Stimulated activated naive CD8-positive, alpha-beta T cell treated with anti-CD3 and anti-CD28 coated beads, Interleukin-15, amount 100 ng/mL, for 72 hours (primary cell): ENCODE measurements at regions not wholly inside any gene's neighbourhood (a gene's known extent, or its start where the extent isn't known, plus 50 kb on each side); places are given as distances from the start of the nearest gene placed in this dataset.

ENCODE experiments used
- ATAC-seq: fragments of 150-1000 bp; cut with Tn5 transposase; 2 replicates; pipeline ENCODE4 v1.10.0; 2021; ENCODE audit warnings: mild to moderate bottlenecking, moderate library complexity
- DNase-seq, 2 donors: peaks; one replicate each; pipeline ENCODE4 v3.0.0; 2021 to 2022
- H3K27ac Mint-ChIP-seq, 2 donors: one replicate each; pipeline ENCODE4 v1.8.0; 2022; ENCODE audit warnings: mild to moderate bottlenecking in 2 of 2, mixed read lengths in 2 of 2, moderate library complexity in 2 of 2
- H3K27me3 Mint-ChIP-seq: one replicate; pipeline ENCODE4 v1.8.0; 2022; ENCODE audit warnings: mixed read lengths
- H3K4me1 Mint-ChIP-seq: one replicate; pipeline ENCODE4 v1.8.0; 2022; ENCODE audit warnings: mild to moderate bottlenecking, mixed read lengths
- H3K4me3 Mint-ChIP-seq, 2 donors: one replicate each; pipeline ENCODE4 v1.8.0; 2022; ENCODE audit warnings: mild to moderate bottlenecking in 2 of 2, mixed read lengths in 2 of 2, moderate library complexity in 1 of 2
- H3K9me3 Mint-ChIP-seq, 2 donors: one replicate each; pipeline ENCODE4 v1.8.0; 2022; ENCODE audit warnings: mixed read lengths in 2 of 2

DNA sequence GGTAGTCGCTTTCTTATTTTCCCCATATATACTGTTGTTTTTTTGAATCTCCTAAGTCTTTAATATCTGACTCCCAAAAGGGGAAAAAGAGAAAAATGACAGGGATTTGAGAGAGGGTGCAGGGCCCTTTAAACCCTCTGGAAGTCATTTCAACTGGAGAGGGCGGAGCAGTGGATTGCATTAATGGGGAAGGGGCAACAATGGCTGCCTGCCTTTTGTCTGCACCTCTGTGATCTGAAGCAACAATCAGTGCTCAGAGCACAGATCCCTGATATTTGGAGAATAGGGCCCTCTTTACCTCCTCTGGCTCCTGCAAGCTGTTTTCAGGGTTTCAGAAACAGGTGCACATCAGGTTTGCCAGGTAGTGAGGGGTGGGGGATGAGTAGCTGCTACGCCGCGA is 1458.3 kb upstream of the TENM3 start:
- ATAC-seq = no peak
- H3K27me3 Mint-ChIP-seq = no peaks in the 10 kb centered on the region
- no peak for DNase-seq
- H3K27ac Mint-ChIP-seq = no peak overlapping the region
- H3K4me3 Mint-ChIP-seq = no peak overlapping the region
- peaks cover 0 to 17% of the 10 kb centered on the region in 2 donors for H3K9me3 Mint-ChIP-seq
- H3K4me1 Mint-ChIP-seq = no peaks in the 10 kb centered on the region

DNA sequence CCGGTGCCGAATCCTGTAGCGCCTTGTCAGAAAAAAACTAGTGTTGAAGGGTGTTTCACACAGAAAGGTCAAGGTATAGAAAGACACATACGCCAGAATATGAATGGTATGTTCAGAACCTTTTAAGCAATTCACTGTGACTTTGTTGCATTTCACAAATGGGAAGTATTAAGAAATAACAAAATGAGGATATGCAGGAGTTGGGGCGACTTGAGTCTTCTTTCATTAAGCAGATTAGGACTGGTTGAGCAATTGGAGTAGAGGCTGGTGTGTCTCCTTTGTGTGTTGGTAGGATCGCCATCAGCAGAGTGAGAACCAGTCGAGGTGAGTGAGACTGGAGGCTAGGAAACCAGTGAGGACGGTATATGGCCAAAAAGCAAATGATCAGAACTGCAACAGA is 1454.5 kb upstream of the TENM3 start:
- H3K27ac Mint-ChIP-seq = no peak overlapping the region
- peaks cover 0 to 9% of the 10 kb centered on the region in 2 donors for H3K9me3 Mint-ChIP-seq
- no peaks in the 10 kb centered on the region for H3K27me3 Mint-ChIP-seq
- no peak for DNase-seq
- ATAC-seq = no peak
- no peaks in the 10 kb centered on the region for H3K4me1 Mint-ChIP-seq
- H3K4me3 Mint-ChIP-seq = no peak overlapping the region

DNA sequence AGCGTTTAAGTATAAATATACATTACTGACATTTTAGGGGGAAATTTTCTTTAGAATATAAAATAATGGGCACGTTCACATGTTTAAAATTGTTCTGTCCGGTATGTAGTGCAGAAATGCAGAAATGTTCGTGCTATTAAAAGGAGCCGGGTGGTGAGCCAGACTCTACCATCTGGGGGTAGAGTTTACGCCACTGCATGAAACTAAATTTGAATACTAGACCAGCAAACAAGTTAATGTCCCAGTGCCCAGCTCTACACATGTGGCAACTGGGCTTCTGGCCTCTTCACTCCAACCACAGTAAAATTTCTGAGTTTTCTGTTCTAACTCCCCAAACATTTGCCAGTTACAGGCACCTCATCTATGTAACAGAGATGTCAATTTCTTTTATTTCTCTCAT is 1453.3 kb upstream of the TENM3 start:
- no peak overlapping the region for H3K27ac Mint-ChIP-seq
- no peaks in the 10 kb centered on the region for H3K27me3 Mint-ChIP-seq
- H3K4me3 Mint-ChIP-seq = no peak overlapping the region
- peaks cover 0 to 5% of the 10 kb centered on the region in 2 donors for H3K9me3 Mint-ChIP-seq
- H3K4me1 Mint-ChIP-seq = no peaks in the 10 kb centered on the region
- no peak for ATAC-seq
- no peak for DNase-seq

DNA sequence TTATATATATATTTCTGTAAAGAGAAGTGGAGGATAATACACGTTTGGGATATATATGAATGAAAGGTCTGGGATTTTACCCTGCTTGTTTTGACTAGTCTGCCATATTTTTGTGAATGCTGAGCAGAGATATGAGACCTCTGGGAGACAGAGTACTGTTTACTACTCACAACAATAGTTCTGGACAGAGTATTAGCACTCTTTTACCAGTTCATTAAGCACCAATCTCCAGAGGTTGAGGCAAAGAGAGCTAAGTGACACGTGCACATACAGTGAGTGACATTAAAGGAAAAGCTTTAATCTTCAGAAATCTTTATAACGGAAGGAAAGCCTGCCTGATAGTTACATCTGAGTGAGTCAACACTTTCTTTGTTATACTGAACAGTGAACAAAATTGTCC is 1452.7 kb upstream of the TENM3 start:
- DNase-seq = no peak

DNA sequence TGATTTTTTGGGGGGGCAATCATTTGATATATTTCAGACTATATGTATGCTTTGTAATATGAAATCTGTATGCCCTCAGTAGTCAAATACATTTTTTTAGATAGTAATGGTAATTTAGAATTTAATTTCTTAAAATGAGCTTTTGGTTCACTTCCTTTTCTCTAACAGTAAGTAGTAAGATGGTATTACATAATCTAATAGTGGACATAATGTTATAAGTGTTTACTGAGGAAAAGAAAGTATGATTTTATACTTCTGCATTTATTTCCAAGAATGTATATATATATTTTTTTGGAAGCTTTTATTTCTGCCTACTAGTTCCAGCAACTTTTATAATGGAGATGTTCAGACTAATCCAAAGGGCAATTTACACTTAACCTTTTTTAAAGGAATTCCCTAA is 1450.7 kb upstream of the TENM3 start:
- H3K9me3 Mint-ChIP-seq = peaks cover 0 to 4% of the 10 kb centered on the region in 2 donors
- no peaks in the 10 kb centered on the region for H3K27me3 Mint-ChIP-seq
- no peaks in the 10 kb centered on the region for H3K4me1 Mint-ChIP-seq
- H3K27ac Mint-ChIP-seq = no peak overlapping the region
- DNase-seq = no peak
- no peak overlapping the region for H3K4me3 Mint-ChIP-seq
- ATAC-seq = no peak

More for the DNA sequence above, 1452.7 kb upstream of the TENM3 start:
- H3K27ac Mint-ChIP-seq = no peak overlapping the region
- ATAC-seq = no peak
- no peak overlapping the region for H3K4me3 Mint-ChIP-seq
- peaks cover 0 to 4% of the 10 kb centered on the region in 2 donors for H3K9me3 Mint-ChIP-seq
- no peaks in the 10 kb centered on the region for H3K27me3 Mint-ChIP-seq
- no peaks in the 10 kb centered on the region for H3K4me1 Mint-ChIP-seq

DNA sequence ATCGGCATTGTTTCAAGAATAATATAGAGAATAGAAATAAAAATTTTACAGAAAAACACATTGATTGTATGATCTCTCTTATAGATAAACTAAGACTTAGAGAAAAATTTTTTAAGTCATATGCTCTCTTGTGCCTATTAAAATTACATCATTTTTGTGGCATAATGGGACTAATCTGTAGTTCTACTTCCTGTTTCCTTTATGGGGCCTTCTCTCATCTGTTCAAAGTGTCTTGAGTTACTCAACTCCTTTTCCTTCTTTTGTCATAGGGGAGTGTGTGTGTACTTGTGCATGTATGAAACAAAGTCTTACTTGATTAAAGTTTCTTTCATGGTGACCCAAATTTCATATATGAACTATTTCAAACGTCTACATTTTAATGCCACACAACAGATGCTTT is 1448.9 kb upstream of the TENM3 start:
- no peak for ATAC-seq
- H3K9me3 Mint-ChIP-seq = no peaks in the 10 kb centered on the region
- no peak overlapping the region for H3K4me3 Mint-ChIP-seq
- H3K4me1 Mint-ChIP-seq = no peaks in the 10 kb centered on the region
- no peaks in the 10 kb centered on the region for H3K27me3 Mint-ChIP-seq
- H3K27ac Mint-ChIP-seq = no peak overlapping the region
- DNase-seq = no peak

DNA sequence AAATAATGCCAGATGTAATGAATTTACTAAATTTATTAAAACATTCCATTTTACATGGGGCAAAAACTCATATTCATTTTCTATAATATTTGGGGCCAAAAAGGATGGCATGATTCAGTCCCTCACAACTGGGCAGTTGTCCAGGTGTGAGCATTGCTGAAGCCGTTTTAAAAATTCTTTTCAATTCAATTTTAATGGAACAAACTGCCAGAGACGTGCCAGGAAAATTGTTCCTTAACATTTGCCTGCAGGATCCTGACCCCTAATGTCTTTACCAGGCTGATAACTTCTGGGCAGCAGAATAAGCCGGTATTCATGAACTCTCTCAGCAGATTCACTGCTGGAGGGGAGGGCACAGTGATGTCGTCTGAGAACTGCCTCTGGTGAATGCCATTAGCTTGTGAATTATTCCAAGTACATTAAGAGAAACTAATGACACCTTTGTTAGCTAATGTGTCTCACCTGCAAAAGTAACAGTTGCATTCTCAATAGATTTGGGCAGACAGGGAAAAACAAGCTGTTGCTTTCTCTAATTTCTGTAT is 1445.1 kb upstream of the TENM3 start:
- Mint-ChIP-seq H3K9me3 (no peaks in the 10 kb centered on the region), H3K27ac (no peak overlapping the region), H3K27me3 (no peaks in the 10 kb centered on the region), H3K4me1 (no peaks in the 10 kb centered on the region), H3K4me3 (no peak overlapping the region)
- DNase-seq = no peak
- ATAC-seq = no peak

DNA sequence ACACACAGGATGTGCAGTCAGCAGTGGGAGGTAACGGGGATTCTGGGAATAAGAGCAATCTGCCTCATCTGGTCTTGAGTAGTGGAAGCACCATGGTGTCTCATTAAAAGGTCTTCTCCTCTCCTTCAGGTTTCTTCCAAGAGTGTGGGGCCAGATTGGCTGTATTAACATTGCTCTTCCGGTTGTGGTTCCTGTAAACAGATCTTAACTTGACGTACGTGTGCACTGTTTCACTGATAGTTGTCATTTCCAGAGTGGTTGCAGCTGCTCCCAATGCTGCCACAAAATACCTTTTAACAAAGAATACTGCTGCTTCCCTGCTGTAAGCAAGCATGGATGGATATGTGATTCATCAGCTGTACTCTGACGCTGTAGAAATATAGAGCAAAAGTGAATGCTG is 1443.4 kb upstream of the TENM3 start:
- DNase-seq (no peak), ATAC-seq (no peak)
- Mint-ChIP-seq H3K9me3 (no peaks in the 10 kb centered on the region), H3K4me1 (no peaks in the 10 kb centered on the region), H3K27me3 (no peaks in the 10 kb centered on the region), H3K27ac (no peak overlapping the region), H3K4me3 (no peak overlapping the region)

DNA sequence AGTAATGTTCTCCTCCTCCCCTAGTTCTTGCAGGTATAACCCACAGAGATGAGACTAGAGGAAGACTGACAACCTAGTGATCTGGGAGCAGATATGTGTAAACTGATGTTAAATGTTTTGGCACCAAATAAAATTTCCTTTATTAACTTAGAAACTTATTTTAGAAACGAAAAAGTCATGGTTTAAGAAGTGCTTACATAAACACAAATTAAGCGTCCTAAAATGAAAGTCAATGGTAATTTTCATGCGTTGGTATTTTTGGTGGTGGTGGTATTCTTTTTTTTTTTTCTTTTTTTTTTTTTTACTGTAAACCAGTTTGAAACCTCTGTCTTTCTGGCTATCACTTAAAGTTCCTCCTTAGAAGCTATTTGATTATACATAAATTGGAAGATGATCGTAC is 1438.1 kb upstream of the TENM3 start:
- peaks cover 0 to 5% of the 10 kb centered on the region in 2 donors for H3K9me3 Mint-ChIP-seq
- H3K4me1 Mint-ChIP-seq = no peaks in the 10 kb centered on the region
- ATAC-seq (no peak), DNase-seq (no peak)
- H3K27ac Mint-ChIP-seq = no peak overlapping the region
- H3K4me3 Mint-ChIP-seq = no peak overlapping the region
- no peaks in the 10 kb centered on the region for H3K27me3 Mint-ChIP-seq

DNA sequence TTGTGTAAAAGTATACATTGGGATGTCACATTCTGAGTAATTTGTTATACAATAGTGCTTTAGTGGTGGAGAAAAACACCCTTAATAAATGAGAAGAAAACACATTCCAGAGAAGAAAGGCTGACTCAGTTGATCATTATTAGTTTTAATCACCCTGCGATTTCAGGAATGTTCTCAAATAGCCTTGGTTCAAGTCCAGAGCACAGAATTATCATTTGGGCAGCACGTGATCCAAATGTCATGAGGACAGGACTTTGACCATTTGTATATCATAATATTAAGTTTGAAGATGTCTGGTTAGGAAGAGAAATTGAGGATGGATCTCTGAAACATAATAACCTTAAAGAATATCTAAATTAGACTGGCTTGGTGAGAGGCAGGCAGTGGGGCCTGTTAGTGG is 1434.3 kb upstream of the TENM3 start:
- Mint-ChIP-seq H3K27me3 (no peaks in the 10 kb centered on the region), H3K9me3 (peaks cover 0 to 5% of the 10 kb centered on the region in 2 donors), H3K4me1 (no peaks in the 10 kb centered on the region), H3K27ac (no peak overlapping the region), H3K4me3 (no peak overlapping the region)
- no peak for DNase-seq
- ATAC-seq = no peak

DNA sequence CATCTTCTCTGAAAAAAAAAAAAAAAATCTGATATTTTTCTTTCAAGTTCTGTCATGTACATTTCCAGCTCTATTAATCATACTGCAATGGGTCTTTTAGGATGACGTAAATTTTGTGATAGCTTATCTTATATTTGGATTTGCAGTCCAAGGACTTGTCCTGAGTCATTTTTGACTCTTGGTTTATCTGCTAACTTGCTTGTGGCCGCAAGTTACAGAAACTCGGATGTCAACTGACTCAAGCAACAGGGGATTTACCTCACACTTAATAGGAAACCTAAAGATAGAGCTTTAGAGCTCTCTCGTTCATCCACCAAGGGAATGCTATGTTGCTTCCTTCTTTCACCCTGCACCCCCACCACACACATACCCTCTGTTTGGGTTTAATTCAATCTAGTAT is 1433.8 kb upstream of the TENM3 start:
- H3K4me1 Mint-ChIP-seq = no peaks in the 10 kb centered on the region
- H3K4me3 Mint-ChIP-seq = no peak overlapping the region
- H3K27ac Mint-ChIP-seq = no peak overlapping the region
- ATAC-seq = no peak
- peaks cover 0 to 5% of the 10 kb centered on the region in 2 donors for H3K9me3 Mint-ChIP-seq
- DNase-seq = no peak
- no peaks in the 10 kb centered on the region for H3K27me3 Mint-ChIP-seq

DNA sequence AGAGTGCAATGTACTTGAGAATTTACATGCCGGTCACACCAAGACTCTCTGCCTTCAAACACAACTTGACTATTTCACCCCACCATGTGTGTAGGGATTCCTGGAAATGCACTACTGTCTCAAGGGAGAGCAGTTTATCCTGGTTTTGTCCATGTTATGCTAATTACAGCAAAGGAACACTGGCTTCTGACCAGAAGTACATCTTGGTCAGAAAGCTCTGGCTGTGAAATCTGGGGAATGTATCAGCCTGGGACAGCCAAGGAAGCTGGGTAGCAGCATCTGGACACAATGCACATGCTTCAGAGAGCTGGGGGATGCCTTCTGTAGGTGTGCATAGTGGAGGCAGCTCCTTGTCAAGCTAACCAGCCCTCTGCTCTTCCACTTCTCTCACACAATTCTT is 1432.6 kb upstream of the TENM3 start:
- peaks cover 0 to 5% of the 10 kb centered on the region in 2 donors for H3K9me3 Mint-ChIP-seq
- no peak overlapping the region for H3K27ac Mint-ChIP-seq
- DNase-seq (no peak), ATAC-seq (no peak)
- no peak overlapping the region for H3K4me3 Mint-ChIP-seq
- no peaks in the 10 kb centered on the region for H3K4me1 Mint-ChIP-seq
- H3K27me3 Mint-ChIP-seq = no peaks in the 10 kb centered on the region

DNA sequence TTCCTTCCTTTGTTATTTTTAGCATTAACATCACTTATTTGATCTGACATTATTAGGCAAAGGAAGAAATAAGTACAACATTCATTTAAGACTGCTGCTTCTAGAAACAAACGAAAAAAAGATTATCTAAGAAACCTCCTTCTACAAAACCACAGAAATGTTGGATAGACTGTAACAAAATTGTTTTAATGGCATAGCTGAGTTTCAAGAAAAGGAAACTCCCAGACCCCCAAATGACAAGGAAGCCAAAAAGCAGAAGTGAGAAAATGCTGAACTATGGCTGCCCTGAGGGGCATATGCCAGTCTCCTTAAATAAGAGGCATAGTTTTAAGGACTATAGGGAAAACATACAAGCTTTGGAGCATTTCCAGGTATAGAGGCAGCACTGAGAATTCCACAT is 1431.6 kb upstream of the TENM3 start:
- DNase-seq (no peak), ATAC-seq (no peak)
- peaks cover 0 to 5% of the 10 kb centered on the region in 2 donors for H3K9me3 Mint-ChIP-seq
- no peaks in the 10 kb centered on the region for H3K4me1 Mint-ChIP-seq
- H3K4me3 Mint-ChIP-seq = no peak overlapping the region
- H3K27ac Mint-ChIP-seq = no peak overlapping the region
- H3K27me3 Mint-ChIP-seq = no peaks in the 10 kb centered on the region

DNA sequence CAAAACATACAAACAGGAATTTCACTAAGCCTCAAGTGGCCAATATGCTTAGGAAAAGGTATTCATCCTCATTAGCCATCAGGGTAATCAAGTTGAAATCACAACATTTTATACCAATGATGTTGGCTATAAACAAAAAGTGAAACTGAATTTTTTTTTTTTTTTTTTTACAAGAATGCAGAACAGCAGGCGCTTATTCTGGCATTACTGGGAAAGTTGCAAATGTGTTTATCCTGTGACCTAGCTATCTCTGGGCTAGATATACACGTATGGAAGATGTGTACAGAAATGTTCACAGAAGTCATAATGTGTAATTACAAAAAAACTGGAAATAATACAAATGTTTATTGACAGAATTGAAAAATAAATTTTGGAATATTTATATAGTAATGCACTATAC is 1430.4 kb upstream of the TENM3 start:
- H3K27me3 Mint-ChIP-seq = no peaks in the 10 kb centered on the region
- ATAC-seq (no peak), DNase-seq (no peak)
- H3K4me1 Mint-ChIP-seq = no peaks in the 10 kb centered on the region
- H3K9me3 Mint-ChIP-seq = peaks cover 0 to 5% of the 10 kb centered on the region in 2 donors
- no peak overlapping the region for H3K4me3 Mint-ChIP-seq
- no peak overlapping the region for H3K27ac Mint-ChIP-seq

DNA sequence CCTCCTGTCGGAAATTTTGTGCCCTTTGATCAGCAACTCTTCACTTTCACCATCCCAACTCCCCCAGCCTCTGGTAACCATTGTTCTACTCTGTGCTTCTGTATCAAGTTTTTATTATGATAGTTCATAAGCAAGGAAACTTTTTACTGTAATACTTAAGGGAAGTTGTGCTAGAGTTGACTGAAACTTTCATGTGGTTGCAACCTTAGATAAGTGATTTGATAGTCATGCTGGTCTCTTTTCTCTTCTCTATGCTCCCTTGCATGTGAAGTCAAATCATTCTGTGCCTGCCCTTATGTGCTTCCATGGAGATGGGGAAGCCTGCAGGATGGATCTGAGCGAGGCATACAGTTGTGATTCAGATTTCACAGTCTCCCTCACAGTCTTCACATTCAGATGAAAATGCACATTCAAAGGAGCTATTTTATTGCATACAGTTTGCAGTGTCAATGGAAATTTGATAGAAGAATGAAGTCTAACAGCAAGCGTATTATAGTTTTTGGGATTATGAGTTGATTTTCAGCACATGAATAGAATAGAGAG is 1428.3 kb upstream of the TENM3 start:
- no peak for ATAC-seq

DNA sequence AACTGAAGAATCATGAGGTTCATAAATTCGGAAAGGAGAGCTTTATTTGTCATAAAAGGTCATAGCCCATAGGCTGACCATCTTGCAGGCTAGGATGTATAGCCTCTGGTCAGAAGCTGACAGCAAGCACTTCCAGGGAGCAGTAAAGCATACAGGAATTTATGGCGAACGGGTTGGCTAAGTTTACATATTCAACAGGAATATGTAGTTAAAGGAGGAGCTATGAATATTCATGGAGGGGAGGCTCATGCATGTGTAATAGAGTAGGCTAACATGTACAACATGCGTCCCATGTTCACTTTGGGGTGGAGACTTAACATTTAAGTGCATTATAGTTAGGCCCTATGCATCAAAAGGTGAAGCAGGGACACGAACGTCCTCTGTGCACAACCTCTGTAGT is 1425.7 kb upstream of the TENM3 start:
- no peaks in the 10 kb centered on the region for H3K27me3 Mint-ChIP-seq
- no peak overlapping the region for H3K27ac Mint-ChIP-seq
- no peak overlapping the region for H3K4me3 Mint-ChIP-seq
- ATAC-seq (no peak), DNase-seq (no peak)
- H3K4me1 Mint-ChIP-seq = no peaks in the 10 kb centered on the region
- no peaks in the 10 kb centered on the region for H3K9me3 Mint-ChIP-seq

More for the DNA sequence above, 1428.3 kb upstream of the TENM3 start:
- Mint-ChIP-seq H3K27me3 (no peaks in the 10 kb centered on the region), H3K27ac (no peak overlapping the region), H3K4me1 (no peaks in the 10 kb centered on the region), H3K9me3 (no peaks in the 10 kb centered on the region), H3K4me3 (no peak overlapping the region)
- DNase-seq = no peak

DNA sequence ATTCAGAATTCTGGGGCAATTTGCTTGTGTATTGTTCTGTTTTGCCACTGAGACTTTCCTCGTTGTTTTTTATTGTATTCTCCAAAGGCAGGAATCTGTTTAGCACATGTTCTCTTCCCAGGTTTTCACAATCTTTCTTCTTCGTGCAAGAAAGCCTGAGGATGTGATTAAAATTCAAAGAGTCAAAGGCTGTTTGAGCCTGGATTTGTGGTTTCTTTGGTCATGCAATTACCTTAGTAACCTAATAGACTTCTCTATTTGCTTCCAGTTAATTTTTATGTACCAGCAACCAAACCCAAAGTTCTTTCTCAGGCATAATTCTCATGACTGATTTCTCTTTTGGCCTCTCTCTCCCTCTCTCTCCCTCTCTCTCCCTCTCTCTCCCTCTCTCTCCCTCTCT is 1420.1 kb upstream of the TENM3 start:
- Mint-ChIP-seq H3K27me3 (no peaks in the 10 kb centered on the region), H3K4me1 (peaks cover 7% of the 10 kb centered on the region), H3K27ac (no peak overlapping the region), H3K9me3 (peaks cover 0 to 5% of the 10 kb centered on the region in 2 donors), H3K4me3 (no peak overlapping the region)
- ATAC-seq (no peak), DNase-seq (no peak)
